ENCODE measurements at regions not wholly inside any gene's neighbourhood (a gene's known extent, or its start where the extent isn't known, plus 50 kb on each side); places are given as distances from the start of the nearest gene placed in this dataset.

- DNase-seq (ENCODE audit: low read depth, low spot score): no peak
Observed at GRCh38 chr13:84978851-84979250, 820.4 kb downstream of the SLITRK6 start.

DNA sequence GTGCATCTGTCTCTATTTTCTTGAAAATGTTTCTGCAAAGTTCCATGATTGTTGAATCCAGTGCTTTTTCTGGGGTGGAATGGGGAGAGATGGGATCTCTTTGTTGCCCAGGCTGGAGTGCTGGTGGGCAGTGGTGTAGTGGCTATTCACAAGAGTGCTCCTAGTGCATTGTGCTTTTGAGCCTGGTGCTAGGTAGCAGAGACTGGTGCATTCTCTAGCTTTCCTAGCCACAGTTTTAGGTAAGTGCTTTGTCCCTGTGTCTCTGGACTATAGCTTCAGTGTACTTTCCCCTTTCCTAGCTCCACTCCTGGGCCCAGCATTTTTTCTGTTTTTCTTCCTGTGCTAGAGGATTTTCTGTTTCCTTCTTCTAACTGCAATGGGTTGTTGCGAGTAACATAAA lies 825.6 kb downstream of the SLITRK6 start:
- no peak for DNase-seq (ENCODE audit: low read depth, low spot score)

DNA sequence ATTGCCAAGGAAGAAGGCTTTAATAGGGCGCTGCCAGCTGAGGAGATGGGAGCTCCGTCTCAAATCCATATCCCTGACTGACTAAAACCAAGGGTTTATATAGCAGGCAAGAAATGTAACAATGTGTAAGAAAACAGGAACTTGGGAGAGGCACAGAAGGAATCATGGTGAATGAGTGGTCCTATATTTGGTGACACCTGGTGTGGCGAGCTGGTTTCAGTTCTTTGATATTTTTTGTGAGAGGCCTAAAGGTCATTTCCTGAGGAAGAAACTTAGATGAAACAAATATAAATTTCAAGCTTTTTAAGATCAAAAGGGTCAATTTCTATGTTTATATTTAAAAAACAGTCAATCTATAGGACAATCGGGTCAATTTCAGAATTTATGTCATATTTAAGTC lies 826.3 kb downstream of the SLITRK6 start:
- no peak for DNase-seq (ENCODE audit: low read depth, low spot score)

DNA sequence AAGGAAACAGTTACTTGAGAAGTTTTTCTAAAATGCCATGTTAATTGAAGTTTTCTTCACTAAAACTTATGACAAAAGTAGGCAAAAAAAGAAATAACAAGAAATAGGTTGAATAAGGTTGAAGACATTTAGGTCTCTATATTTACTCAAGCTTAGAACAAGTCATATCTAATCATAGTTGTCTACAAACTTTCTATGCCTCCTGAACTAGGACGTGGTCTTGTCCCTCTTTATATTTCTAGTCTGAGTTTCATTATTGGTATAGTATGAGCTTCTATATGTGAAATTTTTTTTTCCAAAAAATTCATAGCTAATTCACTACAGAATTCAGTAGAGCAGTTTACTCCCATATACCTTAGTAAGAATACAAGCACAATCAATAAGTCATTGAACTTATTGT lies 836.4 kb downstream of the SLITRK6 start:
- DNase-seq (ENCODE audit: low read depth, low spot score): no peak

- no peak for DNase-seq (ENCODE audit: low read depth, low spot score)
Observed at GRCh38 chr13:84962141-84962750, 837.0 kb downstream of the SLITRK6 start.

DNA sequence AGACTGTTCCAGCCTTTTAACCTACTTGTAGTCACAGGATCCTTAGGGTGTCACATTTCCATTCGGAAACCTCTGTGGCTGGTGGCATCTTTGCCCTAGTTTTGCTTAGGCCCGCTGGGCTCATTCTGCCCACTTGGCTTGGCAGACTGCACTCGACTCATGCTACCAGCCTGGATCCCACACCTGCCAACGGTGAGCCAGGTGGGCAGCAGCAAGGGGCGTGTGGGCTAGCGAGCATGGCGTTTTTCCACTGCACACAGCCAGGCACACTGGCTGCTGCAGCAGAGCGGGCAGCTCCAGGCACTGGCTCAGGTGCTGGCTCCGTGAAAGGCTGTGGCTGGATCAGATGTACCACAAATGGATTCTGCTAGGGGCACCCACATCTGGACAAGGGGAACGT lies 838.2 kb downstream of the SLITRK6 start:
- DNase-seq (ENCODE audit: low read depth, low spot score): no peak

GRCh38 chr13:84959818-84960217 lies 839.4 kb downstream of the SLITRK6 start:
- no peak for DNase-seq (ENCODE audit: low read depth, low spot score)

- no peak for DNase-seq (ENCODE audit: low read depth, low spot score)
Observed at GRCh38 chr13:84954636-84955035, 844.6 kb downstream of the SLITRK6 start.

GRCh38 chr13:84951128-84951527 lies 848.1 kb downstream of the SLITRK6 start:
- DNase-seq (ENCODE audit: low read depth, low spot score): no peak

DNA sequence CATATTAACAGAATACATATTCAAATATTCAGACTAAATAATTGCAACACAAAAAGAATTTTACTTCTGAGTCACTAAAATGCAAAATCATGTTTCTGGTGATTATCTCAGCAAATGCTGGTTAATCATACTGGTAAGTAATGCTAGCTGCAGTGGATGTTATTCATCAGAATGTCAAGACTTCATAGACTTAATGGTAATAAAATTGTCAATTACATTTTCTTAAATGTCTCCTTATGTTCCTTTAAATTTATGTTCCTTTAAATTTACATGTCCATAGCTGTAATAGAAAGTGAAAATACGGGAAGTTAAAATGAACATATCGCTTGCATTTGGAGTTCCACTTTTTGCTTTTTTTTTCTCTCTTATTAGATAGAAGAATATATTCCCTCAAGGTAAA lies 853.0 kb downstream of the SLITRK6 start:
- DNase-seq (ENCODE audit: low read depth, low spot score): no peak

- no peak for DNase-seq (ENCODE audit: low read depth, low spot score)
Observed at GRCh38 chr13:84940798-84941197, 858.4 kb downstream of the SLITRK6 start.

GRCh38 chr13:84940167-84940566 lies 859.1 kb downstream of the SLITRK6 start:
- no peak for DNase-seq (ENCODE audit: low read depth, low spot score)

GRCh38 chr13:84934911-84935310 lies 864.3 kb downstream of the SLITRK6 start:
- no peak for DNase-seq (ENCODE audit: low read depth, low spot score)

DNA sequence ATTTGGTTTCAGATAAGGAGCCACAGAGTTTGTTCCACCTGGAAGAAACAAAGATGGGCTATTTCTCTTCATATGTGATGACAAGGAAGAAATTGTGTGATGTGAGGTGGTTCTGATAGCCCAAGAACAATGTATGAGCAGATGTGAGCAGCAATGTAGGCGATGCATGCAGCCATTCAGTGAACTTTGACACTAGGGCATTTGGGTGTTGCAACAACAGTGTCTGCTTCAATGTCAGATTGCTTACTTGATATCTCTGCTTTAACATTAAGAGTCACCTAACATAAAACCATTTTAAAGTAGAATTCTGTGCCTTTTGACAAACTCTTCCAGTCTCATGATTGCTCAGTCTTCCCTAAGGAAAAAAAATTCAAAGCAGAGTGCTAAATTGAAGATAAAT lies 865.4 kb downstream of the SLITRK6 start:
- no peak for DNase-seq (ENCODE audit: low read depth, low spot score)

DNA sequence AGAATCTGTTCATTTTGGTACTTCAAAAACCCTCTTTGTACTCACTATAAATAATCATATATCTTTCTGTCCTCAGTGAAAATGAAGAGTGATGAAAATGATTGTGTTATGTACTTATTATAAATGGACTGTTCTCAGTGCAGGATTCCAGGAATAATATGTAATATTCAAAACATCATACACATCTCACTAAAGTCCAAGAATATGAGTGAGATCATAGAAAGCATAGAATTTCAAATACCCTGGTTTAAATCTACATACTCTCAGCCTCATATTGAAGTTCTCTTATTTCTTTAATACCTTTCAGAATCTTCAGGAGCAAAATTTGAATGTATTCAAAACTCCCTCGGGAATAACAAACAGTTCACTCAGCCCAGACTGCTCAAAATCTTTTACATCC lies 868.0 kb downstream of the SLITRK6 start:
- DNase-seq (ENCODE audit: low read depth, low spot score): no peak

DNA sequence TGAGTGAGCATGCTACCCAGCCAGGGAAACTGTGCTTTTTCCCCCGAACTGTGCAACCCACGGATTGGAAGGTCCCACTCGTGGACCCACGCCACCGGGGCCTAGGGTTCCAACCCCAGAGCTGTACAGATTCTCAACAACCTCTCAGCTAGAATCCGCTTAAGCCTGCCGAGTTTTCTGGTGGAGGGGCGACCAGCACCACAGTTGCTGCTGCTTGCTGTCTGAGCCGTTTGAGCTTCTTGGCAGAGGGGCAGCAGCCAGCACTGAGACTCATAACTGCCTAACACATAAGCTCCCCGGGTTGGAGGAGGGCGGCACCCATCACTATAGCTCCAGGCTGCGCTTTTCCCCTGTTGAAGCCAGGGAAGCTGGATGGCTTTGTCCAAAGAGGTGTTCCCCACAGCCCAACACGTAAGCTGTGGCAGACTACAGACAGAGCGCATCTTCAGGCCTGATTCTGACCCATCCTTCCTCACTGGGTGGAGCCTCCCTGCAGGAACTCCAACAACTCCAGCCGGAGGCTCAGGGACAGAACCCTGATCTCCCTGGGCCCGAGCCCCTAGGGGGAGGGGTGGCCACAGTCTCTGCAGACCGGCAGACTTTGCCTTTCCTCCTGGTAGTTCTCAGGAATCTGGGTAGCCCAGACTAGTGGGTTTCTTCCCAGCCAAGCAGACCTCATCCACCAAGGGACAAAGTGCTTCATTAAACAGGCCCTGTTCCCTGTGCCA lies 871.6 kb downstream of the SLITRK6 start:
- no peak for DNase-seq (ENCODE audit: low read depth, low spot score)

DNA sequence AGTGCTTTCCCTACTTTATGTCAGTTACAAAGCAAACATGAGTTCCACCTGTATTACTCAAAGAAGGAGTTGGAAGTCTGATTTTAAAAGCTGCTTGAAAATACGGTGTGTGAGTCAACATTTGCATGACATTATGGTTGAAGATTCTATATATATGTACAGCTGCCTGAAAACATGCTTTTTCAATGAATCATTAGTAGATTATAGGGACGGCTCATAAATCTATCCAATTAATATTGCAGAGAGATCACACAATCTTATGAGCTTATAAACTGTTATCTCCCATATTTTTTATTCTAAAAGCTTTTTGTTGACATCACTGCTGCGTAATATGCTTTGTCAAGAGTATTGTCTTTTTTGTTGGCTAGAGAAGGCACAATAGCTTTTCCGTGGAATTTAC lies 873.8 kb downstream of the SLITRK6 start:
- no peak for DNase-seq (ENCODE audit: low read depth, low spot score)

GRCh38 chr13:84923831-84924230 lies 875.4 kb downstream of the SLITRK6 start:
- no peak for DNase-seq (ENCODE audit: low read depth, low spot score)

DNA sequence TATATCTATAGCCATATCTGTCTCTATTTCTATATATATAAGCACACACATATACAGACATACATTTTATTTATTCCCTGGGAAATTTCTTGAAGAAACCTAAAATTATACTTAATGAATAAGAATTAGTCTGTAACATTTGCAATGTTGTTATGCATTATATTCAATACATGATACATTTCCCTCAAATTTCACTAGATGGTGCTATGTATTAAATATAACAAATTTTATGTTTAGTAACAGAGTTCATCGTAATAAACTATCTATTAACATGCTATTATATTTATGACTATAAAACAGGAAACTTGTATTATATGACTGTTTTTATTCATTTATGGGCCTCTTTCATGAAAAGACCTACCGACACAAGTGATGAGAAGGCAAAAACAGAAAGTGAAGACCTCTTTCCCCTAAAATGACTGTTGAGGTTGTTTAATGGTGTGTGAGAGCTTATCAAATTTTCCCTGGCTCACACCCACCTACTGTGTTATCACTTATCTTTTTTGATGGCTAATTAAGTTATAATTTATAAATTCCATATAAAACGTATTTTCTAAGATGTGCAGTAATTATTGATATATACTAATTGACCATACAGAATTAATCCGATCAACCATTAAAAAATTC lies 881.9 kb downstream of the SLITRK6 start:
- DNase-seq (ENCODE audit: low read depth, low spot score): no peak

GRCh38 chr13:84912720-84913119 lies 886.5 kb downstream of the SLITRK6 start:
- DNase-seq (ENCODE audit: low read depth, low spot score): no peak

GRCh38 chr13:84910423-84910822 lies 888.8 kb downstream of the SLITRK6 start:
- DNase-seq (ENCODE audit: low read depth, low spot score): no peak

- no peak for DNase-seq (ENCODE audit: low read depth, low spot score)
Observed at GRCh38 chr13:84903391-84903790, 895.8 kb downstream of the SLITRK6 start.

- DNase-seq (ENCODE audit: low read depth, low spot score): no peak
Observed at GRCh38 chr13:84902243-84902642, 897.0 kb downstream of the SLITRK6 start.

Data from iPS DF 19.7 (cell line).